ENCODE measurements at regions not wholly inside any gene's neighbourhood (a gene's known extent, or its start where the extent isn't known, plus 50 kb on each side); places are given as distances from the start of the nearest gene placed in this dataset.

DNA sequence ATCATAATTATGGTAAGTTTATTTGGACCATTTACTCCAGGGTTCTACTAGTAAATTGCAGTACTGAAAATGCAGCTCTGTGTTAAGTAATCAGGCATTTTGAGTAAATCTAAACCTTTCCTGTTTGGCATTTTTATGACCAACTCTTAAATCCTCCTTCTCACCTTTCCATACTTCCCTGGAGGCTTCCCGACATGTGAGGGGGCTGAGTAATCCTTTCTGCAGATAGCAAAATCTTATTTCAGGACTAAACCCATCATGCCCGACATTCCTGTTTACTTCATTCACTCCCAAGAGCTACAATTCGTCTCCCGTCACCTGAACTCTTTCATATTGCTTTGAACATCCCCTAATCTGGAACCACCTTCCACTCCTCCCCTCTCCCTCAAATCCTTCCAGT, 296.6 kb downstream of the IKZF2 start:
- no peak for TF ChIP-seq CTCF (IDR thresholded peaks at IDR 0.05)
- no peak for TF ChIP-seq SIN3A (IDR thresholded peaks at IDR 0.05; ENCODE audit: borderline replicate concordance, low read depth, low read length)
- TF ChIP-seq, protein P1, sequence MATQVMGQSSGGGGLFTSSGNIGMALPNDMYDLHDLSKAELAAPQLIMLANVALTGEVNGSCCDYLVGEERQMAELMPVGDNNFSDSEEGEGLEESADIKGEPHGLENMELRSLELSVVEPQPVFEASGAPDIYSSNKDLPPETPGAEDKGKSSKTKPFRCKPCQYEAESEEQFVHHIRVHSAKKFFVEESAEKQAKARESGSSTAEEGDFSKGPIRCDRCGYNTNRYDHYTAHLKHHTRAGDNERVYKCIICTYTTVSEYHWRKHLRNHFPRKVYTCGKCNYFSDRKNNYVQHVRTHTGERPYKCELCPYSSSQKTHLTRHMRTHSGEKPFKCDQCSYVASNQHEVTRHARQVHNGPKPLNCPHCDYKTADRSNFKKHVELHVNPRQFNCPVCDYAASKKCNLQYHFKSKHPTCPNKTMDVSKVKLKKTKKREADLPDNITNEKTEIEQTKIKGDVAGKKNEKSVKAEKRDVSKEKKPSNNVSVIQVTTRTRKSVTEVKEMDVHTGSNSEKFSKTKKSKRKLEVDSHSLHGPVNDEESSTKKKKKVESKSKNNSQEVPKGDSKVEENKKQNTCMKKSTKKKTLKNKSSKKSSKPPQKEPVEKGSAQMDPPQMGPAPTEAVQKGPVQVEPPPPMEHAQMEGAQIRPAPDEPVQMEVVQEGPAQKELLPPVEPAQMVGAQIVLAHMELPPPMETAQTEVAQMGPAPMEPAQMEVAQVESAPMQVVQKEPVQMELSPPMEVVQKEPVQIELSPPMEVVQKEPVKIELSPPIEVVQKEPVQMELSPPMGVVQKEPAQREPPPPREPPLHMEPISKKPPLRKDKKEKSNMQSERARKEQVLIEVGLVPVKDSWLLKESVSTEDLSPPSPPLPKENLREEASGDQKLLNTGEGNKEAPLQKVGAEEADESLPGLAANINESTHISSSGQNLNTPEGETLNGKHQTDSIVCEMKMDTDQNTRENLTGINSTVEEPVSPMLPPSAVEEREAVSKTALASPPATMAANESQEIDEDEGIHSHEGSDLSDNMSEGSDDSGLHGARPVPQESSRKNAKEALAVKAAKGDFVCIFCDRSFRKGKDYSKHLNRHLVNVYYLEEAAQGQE (IDR thresholded peaks at IDR 0.05; ENCODE audit: low read depth, low read length), result no peak
